HG02610 (cell line): ENCODE measurements at regions not wholly inside any gene's neighbourhood (a gene's known extent, or its start where the extent isn't known, plus 50 kb on each side); places are given as distances from the start of the nearest gene placed in this dataset.

Experiments
- ATAC-seq: cut with Tn5 transposase; IDR thresholded peaks from one replicate; pipeline ENCODE4 v1.9.1; 2021; ENCODE audit warnings: mild to moderate bottlenecking, moderate library complexity; ENCODE audit not compliant: unreplicated experiment

DNA sequence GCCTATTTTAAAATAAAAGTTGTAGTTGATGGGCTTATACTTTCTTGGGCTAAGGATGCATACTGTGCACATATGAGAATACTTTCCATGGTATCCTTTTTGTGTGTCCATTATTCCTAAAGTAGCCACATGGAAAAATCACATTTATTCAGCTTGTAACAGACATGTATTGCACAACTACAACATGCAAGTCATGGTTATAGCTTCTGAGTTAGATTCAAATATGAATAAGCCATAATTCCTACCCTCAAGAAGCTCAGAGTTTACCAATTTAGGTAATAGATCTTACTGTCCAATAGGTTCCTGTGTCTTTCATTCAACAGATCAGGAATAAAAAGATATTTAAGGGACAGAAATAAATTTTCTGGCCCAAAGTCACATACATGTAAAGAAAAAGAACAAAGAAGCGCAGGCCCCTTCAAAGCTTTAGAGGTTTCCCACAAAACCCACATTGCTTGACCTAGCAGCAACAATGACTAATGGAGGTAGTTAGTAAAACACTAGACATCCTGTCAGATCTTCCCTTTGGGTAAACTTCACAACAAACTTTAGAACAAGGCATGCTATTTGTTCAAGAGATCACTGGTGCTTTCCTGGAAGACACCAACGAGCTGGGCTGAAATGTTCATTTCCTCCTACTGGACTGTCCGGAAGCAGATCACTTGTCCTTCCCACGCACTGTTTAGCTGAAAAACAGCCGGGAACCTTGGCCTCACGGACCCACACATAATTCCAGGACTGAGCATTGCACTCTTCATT, 78.4 kb upstream of the ITGA1 start:
- ATAC-seq = peak; percentile 93

GRCh38 chr5:52710310-52710971, 77.3 kb upstream of the ITGA1 start:
- ATAC-seq = no peak

GRCh38 chr5:52710972-52711596, 76.6 kb upstream of the ITGA1 start:
- ATAC-seq = no peak

DNA sequence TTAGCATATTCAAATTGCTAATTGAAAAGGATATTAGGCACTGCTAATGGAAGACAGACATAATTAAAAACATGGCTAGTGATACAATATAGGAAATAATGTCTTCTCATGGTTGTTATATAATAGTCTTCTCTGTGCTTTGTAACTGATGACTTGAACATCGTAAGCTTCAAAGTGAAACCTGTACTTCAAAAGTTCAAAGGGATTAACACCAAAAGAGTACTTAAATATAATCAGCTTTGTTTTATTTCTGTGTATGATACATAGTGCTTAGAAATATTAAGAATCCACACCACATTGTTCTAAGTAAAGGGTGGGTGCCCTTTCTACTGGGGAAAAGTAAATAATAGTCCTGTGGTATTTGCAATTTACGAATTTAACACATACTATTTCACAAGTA, 75.4 kb upstream of the ITGA1 start:
- ATAC-seq = no peak

DNA sequence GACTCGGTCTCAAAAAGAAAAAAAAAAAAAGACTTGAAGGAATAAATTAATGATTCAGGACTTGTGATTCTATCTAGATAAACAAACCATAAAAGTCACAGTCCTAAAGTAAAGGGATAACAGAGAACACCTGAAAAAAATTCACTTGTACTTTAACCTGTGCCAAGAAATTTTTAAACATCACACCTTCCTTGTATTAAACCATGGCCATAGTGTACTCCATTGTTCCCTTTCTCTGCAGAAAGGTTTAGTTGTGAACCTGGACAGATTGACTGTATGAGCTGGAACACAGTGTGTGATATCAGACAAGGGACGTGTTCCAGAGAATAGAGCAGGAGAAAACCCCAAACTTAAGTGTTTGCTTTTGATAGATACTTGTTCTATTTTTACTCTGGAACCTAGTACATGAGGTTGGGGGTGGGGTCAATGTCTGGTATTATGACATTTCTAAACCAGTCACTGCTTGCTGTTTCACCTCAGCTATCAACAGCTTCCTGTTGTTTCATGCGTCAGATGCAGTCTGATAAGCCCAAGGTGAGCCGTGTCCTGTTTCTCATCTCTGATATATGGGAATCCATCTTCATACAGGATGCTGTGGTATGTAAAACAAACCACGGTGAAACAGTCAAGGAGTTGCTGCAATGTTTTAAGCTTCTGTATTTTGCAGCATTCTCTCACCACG, 62.5 kb upstream of the ITGA1 start:
- ATAC-seq = peak; percentile 86

GRCh38 chr5:52725808-52726207, 61.9 kb upstream of the ITGA1 start:
- ATAC-seq = peak; percentile 19

- no peak for ATAC-seq
These were observed 60.7 kb upstream of the ITGA1 start for GRCh38 chr5:52727020-52727419.

DNA sequence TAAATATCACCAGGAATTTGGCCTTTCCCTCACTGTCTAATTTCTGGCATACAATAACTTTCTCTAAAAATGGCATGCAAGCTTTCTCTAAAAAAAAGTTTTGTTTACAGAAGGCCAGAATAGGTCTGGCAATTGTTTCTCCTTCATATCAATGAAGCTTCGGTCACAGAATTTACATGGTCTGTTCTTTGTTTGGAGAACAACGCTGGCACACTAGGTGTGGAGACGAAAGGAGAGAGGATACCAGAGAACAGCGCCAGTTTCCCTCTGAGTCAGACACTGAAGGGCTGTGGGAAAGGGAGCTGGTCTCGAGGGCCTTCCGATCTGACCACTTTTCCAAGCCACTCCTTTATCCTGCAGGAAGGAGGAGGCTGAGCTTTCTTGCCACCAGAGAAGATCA, 60.1 kb upstream of the ITGA1 start:
- no peak for ATAC-seq

DNA sequence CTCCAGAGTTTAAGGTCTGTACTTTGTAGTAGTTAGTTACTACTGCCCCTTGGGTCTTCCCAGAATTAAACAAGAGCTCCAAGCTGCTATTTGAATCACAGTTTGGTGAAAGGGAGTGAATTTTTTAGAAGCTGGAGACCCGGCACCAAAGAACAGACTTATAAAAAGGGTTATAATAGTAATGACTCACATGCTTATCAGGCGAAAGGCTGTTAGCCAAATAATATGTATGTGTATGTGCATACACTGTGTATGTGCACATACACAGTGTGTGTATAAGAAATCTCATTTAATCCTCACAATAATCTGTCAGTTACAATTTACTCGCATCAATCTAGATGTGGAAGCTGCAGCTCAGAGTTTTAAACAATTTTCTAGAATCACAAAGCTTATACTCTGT, 59.5 kb upstream of the ITGA1 start:
- no peak for ATAC-seq

- ATAC-seq = no peak
These were observed 59.0 kb upstream of the ITGA1 start for GRCh38 chr5:52728686-52729085.

DNA sequence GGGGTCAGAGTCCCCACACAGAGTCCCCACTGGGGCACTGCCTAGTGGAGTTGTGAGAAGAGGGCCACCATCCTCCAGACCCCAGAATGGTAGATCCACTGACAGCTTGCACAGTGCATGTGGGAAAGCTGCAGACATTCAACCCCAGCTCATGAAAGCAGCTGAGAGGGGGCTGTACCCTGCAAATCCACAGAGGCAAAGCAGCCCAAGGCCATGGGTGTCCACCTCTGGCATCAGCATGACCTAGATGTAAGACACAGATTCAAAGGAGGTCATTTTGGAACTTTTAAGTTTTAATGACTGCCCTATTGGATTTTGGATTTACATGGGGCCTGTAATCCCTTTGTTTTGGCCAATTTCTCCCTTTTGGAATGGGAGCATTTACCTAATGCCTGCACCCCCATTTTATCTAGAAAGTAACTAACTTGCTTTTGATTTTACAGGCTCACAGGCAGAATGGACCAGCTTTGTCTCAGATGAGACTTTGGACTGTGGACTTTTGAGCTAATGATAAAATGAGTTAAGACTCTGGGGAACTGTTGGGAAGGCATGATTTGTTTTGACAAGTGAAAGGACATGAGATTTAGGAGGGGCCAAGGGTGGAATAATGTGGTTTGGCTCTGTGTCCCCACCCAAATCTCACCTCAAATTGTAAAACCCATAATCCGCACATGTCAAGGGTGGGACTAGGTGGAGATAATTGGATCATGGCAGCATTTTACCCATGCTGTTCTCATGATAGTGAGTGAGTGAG, 56.3 kb upstream of the ITGA1 start:
- ATAC-seq = no peak

DNA sequence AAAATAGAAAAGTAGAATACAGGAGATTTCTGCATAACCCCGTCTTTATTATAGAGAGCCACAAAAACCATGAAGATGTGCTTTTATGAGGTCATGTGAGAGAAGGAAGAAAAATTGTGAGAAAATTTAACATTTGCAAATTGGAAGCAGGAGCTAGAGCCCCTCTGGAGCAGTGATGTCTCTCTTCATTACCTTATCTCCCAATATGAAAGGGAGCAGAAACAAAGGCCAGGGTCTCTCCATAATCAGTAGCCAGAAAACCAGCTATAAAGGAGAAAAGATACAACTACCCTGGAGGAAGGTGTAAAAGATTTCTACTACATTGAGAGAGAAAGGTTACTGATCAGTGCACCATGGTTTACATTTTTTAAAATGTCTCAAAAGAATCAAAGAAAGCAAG, 53.2 kb upstream of the ITGA1 start:
- ATAC-seq = no peak

GRCh38 chr5:52735139-52735538, 52.6 kb upstream of the ITGA1 start:
- no peak for ATAC-seq
